ENCODE measurements at regions not wholly inside any gene's neighbourhood (a gene's known extent, or its start where the extent isn't known, plus 50 kb on each side); places are given as distances from the start of the nearest gene placed in this dataset.

- Histone ChIP-seq H3K4me2 (no peak overlapping the region), H3K9me2 (ENCODE audit: insufficient read depth) (no peaks in the 10 kb centered on the region), H3K36me3 (ENCODE audit: low read depth) (no peaks in the 10 kb centered on the region), H3K4me1 (replicated peaks; ENCODE audit: insufficient read depth) (no peaks in the 10 kb centered on the region), H3K4me3 (no peak overlapping the region), H3K27ac (no peak overlapping the region), H3K27me3 (ENCODE audit: insufficient read depth, low read depth) (peaks cover 14% of the 10 kb centered on the region; the same call in 1 of the 2 replicates), H3F3A (ENCODE audit: insufficient read depth, low read depth) (no peaks in the 10 kb centered on the region), H4K20me1 (ENCODE audit: insufficient read depth) (no peaks in the 10 kb centered on the region), H3K79me2 (ENCODE audit: low read depth) (no peaks in the 10 kb centered on the region), H2AFZ (no peak overlapping the region), H3K9me3 (ENCODE audit: insufficient read depth, low read depth) (no peaks in the 10 kb centered on the region)
- CTCF ChIA-PET: no interaction called here
- DNase-seq: no peak
- BruUV-seq (replicated peaks): no TSS peak
- POLR2A ChIA-PET (ENCODE audit: unreplicated experiment): no interaction called here
- TF ChIP-seq CTCF (conservative IDR thresholded peaks at IDR 0.05) (no peak), EZH2 (IDR thresholded peaks at IDR 0.05; ENCODE audit: low read depth) (no peak)
- intact Hi-C loops (cut with micrococcal nuclease; ENCODE audit: unreplicated experiment): no loop called here
These were observed 127.7 kb downstream of the ZIC5 start for GRCh38 chr13:99843872-99844271.

GRCh38 chr13:99842405-99842804, 129.2 kb downstream of the ZIC5 start:
- no peak overlapping the region for H3K4me2 ChIP-seq
- no TSS peak for BruUV-seq (replicated peaks)
- CTCF ChIA-PET: no interaction called here

GRCh38 chr13:99836291-99836690, 135.3 kb downstream of the ZIC5 start:
- no peaks in the 10 kb centered on the region for H3K27me3 ChIP-seq (ENCODE audit: insufficient read depth, low read depth)
- no peak overlapping the region for H3K4me2 ChIP-seq

More at GRCh38 chr13:99842405-99842804, 129.2 kb downstream of the ZIC5 start:
- TF ChIP-seq CTCF (conservative IDR thresholded peaks at IDR 0.05) (no peak), EZH2 (IDR thresholded peaks at IDR 0.05; ENCODE audit: low read depth) (no peak)
- DNase-seq: no peak
- intact Hi-C loops (cut with micrococcal nuclease; ENCODE audit: unreplicated experiment): no loop called here
- H3K9me2 ChIP-seq (ENCODE audit: insufficient read depth): no peaks in the 10 kb centered on the region
- no peaks in the 10 kb centered on the region for H4K20me1 ChIP-seq (ENCODE audit: insufficient read depth)
- no peaks in the 10 kb centered on the region for H3K36me3 ChIP-seq (ENCODE audit: low read depth)
- POLR2A ChIA-PET (ENCODE audit: unreplicated experiment): no interaction called here
- no peaks in the 10 kb centered on the region for H3K79me2 ChIP-seq (ENCODE audit: low read depth)
- no peaks in the 10 kb centered on the region for H3F3A ChIP-seq (ENCODE audit: insufficient read depth, low read depth)
- H3K9me3 ChIP-seq (ENCODE audit: insufficient read depth, low read depth): no peaks in the 10 kb centered on the region
- no peak overlapping the region for H3K27ac ChIP-seq
- H3K27me3 ChIP-seq (ENCODE audit: insufficient read depth, low read depth): peaks cover 12% of the 10 kb centered on the region; the same call in 1 of the 2 replicates
- H3K4me3 ChIP-seq: no peak overlapping the region
- no peaks in the 10 kb centered on the region for H3K4me1 ChIP-seq (replicated peaks; ENCODE audit: insufficient read depth)
- no peak overlapping the region for H2AFZ ChIP-seq

More at GRCh38 chr13:99836291-99836690, 135.3 kb downstream of the ZIC5 start:
- no peak overlapping the region for H3K4me3 ChIP-seq
- CTCF ChIA-PET: no interaction called here
- POLR2A ChIA-PET (ENCODE audit: unreplicated experiment): no interaction called here
- no peak overlapping the region for H3K27ac ChIP-seq
- no peaks in the 10 kb centered on the region for H3F3A ChIP-seq (ENCODE audit: insufficient read depth, low read depth)
- DNase-seq: no peak
- no TSS peak for BruUV-seq (replicated peaks)
- intact Hi-C loops (cut with micrococcal nuclease; ENCODE audit: unreplicated experiment): no loop called here
- no peaks in the 10 kb centered on the region for H3K9me3 ChIP-seq (ENCODE audit: insufficient read depth, low read depth)
- TF ChIP-seq CTCF (conservative IDR thresholded peaks at IDR 0.05): no peak
- TF ChIP-seq EZH2 (IDR thresholded peaks at IDR 0.05; ENCODE audit: low read depth): no peak
- no peaks in the 10 kb centered on the region for H4K20me1 ChIP-seq (ENCODE audit: insufficient read depth)
- no peaks in the 10 kb centered on the region for H3K79me2 ChIP-seq (ENCODE audit: low read depth)
- H3K4me1 ChIP-seq (replicated peaks; ENCODE audit: insufficient read depth): no peaks in the 10 kb centered on the region
- no peaks in the 10 kb centered on the region for H3K9me2 ChIP-seq (ENCODE audit: insufficient read depth)
- H2AFZ ChIP-seq: no peak overlapping the region
- no peaks in the 10 kb centered on the region for H3K36me3 ChIP-seq (ENCODE audit: low read depth)
